Left hindlimb (tissue), 1 donor: ENCODE measurements at regions not wholly inside any gene's neighbourhood (a gene's known extent, or its start where the extent isn't known, plus 50 kb on each side); places are given as distances from the start of the nearest gene placed in this dataset.
"Not testable (repeated sequence)": the region's sequence is repeated elsewhere in the genome, so short reads cannot be mapped to it uniquely, and the experiment has no call there.

Experiments used
- DNase-seq: peaks from one replicate; pipeline ENCODE4 v3.0.0-alpha.2; 2018

DNA sequence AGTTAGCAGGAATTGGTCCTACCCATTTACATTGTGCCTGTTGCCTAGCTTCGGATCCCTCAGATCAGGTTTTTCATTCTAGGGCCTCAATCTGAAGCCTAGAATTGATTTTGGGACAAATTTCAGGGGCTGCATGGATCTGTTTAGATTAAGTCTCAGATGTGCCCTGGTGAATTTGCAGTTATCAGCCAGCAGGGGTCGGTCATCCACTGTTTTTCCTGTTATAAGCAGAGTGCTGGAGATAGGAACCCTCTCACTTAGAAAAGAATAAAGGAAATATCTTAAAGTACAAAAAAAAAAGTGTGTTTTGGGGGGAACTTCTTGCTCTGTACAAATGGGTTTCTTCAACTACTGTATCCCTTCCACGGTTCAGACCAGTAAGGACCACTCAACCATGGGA lies 212.5 kb downstream of the BCHE start:
- DNase-seq = no peak

DNA sequence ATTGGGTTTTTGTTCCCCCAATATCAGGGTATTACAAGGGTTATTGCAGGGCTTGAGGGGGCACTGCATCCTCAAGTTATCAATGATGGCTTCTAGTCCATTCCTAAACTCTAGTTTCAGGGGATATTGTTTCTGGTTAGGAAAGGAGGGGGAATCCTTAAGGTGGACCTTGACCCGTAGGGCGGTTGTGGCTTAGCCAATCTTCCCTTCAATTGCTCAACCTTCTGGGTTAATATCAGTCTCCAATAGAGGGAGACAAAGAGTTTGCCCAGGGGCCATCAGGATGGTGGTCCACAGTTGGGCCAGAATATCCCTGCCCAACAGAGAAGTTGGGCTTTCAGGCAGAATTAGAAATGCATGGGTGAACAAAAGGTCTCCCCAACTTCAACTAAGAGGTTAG lies 214.9 kb downstream of the BCHE start:
- DNase-seq = no peak

DNA sequence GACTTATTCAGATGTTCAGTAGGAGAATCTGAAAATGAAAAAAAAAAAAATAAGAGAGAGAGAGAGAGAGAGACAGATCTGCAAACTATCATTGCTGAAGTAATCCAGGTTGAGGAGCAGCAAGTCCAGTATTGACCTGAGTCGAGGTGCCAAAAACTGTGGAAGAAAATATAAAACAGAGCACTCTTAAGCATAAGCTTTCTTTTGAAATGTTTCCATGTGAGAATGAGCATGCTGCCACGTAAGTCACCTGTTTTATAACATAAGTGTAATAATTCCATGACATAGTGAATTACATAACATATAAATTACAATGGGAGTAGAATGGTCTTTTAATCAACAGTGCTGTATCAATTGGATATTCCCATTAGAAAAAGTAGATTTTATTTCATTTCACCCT lies 218.2 kb downstream of the BCHE start:
- DNase-seq = no peak

DNA sequence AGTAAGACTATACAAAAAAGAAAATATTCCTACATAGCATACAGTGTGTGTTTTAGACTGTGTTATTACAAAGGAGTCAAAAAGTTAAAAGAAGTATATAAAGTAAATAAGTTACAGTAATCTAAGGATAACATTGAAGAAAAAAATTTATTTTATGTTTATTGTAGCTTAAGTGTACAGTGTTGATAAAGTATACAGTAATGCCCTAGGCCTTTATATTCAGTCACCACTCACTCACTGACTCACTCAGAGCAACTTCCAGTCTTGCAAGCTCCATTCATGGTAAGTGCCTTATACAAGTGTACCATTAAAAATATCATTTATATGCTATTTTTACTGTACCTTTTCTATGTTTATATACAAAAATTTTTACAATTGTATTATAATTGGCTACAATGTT lies 220.1 kb downstream of the BCHE start:
- DNase-seq = no peak

DNA sequence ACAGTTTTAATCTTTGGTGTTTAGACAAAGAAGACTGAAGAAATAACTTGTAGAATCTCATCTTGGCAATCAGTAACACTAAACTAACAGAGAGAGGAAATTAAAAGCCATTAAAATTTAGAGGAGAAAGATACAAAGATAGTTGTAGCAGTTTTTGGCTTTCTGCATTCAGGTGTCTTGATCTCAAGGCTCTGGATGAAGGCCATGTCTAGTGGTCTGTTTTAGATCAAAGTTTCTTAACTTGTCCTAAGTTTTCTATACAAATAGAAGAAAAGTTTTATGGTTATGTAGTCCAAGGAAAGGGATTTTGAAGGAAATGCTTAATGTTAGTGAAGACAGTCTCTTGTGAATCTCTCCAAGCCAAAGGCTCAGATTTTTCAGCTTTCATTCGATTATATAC lies 222.9 kb downstream of the BCHE start:
- no peak for DNase-seq

DNA sequence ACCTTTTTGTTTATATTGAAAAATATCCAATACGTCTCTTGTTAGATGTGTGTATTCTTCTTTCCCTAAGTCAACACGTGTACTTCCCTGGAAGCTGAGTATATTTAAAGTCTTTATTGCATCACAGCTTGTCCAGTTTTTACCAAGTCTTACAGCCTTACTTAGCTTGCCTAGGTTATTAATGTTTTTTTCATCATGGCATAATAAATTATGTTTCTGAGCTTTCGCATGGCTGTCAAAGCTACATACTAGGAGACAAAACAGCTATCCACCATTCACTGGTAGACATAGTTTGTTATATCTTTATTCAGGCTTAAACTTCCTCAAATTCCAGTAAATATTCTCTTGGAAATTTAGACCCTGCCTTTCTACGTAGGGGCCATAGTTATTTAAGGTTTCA lies 224.2 kb downstream of the BCHE start:
- DNase-seq = no peak

DNA sequence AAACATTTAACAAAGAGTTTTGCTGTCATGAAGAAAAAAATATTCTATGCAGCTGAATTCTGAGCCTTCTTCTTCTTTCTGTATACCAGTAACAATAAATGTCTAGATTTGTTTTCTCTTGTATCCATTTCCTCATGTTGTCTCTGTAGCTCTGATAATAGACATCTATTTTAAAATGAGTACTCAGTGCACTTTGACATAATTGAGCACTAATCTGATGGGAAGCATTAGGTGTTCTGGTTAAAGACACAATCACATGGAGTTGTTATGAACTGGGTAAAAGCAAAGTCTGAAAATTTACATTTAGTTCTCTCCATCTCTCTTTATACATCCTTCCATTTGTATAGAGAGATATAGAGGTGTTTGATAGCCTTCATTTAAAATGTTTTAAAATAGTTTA lies 230.0 kb downstream of the BCHE start:
- no peak for DNase-seq

DNA sequence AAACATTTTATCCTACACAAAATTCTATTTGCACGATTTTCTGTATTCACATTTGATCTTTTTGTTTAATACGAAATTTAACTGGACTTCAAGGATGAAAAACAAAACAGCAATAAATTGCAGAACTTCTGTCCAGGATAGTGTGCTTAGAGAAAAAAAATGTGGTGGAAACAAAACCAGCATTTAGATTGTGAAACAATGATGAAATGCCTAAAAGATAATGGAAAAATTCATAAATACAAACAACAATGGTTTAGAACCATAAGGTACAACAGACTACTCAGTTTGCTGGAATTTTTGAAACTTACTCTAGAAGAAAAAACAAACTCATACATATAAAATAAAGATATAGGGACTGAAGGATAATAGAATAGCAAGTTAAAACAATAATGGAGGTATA lies 234.0 kb downstream of the BCHE start:
- no peak for DNase-seq

DNA sequence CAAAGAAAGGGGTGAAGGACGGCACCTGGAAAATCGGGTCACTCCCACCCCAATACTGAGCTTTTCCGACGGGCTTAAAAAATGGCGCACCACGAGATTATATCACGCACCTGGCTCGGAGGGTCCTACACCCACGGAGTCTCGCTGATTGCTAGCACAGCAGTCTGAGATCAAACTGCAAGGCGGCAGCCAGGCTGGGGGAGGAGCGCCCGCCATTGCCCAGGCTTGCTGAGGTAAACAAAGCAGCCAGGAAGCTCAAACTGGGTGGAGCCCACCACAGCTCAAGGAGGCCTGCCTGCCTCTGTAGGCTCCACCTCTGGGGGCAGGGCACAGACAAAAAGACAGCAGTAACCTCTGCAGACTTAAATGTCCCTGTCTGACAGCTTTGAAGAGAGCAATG lies 264.7 kb downstream of the BCHE start:
- not testable (repeated sequence) for DNase-seq

DNA sequence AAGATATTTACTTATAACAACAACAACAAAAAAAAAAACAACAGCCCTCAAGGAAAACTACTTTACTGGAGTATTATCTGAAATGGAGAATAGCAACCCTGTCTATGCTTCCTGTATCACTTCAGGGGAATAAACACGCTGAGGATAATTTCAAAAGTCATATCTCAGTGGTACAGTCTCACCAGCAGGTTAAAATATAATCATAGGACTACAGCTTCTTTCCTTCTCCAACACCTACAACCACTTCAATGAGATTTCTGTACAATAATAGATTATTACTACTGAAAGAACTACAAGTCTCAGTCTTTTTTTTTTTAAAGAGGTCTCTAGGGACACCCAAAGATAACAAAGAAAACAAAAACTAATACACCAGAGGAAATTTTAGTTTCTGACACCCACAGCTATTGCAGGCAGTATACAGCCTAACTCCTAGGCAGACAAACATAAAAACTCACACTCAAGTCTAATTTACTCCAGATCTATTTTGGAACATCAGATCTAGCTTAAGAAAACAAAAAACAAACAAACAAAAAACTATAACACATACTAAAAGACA lies 268.2 kb downstream of the BCHE start:
- DNase-seq = no peak

DNA sequence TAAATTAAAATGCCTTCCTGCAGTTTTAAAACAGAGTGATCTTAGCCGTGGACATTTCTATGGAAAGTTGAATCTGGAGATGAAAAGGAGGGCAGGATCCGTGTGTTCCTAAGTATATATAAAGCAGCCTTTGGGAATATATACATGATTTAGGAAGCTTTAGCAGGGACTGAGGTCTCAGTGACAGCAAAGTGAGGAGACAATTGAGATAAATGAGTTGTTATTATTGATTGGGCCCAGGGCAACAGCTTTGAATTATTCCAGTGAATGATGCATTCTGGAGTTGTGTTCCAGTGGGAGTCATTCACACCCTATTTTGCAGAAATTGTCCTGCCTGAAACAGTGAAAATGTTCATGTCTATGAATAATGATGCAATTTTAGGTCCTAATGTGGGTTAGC lies 281.4 kb downstream of the BCHE start:
- DNase-seq = no peak

DNA sequence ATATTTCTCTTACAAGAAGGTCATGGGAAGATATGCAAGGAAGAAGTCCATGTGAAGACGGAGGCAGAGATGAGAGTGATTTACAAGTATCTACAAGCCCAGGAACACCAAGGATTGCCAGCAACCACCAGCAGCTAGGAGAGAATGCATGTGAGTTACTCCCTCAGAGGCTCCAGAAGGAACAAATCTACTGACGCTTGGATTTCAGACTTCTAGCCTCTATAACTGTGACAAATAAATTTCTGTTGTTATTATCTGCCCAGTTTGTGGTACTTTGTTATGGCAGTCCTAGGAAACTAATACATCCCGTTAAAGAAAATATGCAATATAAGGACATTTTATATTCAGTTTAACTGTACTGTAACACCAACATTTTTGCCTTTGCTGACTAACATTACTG lies 283.9 kb downstream of the BCHE start:
- DNase-seq = no peak

DNA sequence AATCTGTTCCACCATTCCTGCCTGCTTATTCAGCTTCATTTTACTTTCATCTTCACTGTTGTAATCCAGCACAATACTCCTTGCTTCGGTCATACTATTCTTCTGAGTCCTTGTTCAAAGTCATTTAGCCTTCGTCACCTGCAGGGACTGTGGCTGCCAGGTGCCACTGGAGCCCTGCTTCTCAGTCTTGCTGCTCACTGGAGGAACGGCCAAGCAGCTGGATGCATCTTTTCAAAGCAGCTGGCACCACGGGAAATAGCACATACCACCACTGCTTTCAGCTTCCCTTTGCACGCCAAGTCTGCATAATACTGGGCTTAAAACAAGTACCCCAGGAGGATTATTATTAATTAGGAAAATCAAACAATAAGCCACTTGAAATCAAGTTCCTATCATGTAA lies 287.6 kb downstream of the BCHE start:
- peak; percentile 25 for DNase-seq

DNA sequence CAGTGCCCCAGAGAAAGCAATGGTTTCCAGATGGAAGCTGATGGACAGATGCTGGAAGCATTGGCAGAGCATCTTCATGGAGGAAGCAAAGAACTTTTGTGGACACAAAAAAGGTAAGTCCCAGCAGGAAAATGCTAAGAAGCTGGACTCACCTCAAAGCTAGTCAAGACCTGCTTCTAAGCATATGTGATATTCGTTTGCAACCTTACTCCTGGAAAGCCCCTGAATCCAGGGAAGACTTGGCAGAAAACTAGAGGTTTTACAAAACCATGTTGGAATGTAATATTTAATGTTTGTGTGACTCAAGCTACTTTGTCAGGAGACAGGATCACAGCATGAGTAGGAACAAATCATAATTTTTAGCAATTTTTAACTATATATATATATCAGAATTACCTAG lies 288.2 kb downstream of the BCHE start:
- DNase-seq = no peak

DNA sequence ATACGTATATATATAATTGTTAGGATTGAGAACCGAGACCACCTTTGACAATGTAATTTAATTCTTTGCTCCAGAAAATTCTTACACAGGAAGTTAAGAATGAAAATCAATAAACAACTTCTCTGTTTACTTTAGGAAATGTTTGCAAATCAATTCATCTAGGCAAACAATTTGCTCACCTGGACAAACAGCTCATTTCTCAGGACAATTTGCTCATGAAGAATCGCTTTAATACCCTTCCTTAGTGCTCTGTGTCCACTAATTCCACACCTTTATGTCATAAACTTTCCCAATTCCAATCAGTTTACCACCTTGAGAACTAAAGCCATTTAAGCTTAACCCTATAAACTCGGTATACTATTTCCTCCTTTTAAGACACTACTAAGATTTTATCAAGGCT lies 292.2 kb downstream of the BCHE start:
- no peak for DNase-seq

DNA sequence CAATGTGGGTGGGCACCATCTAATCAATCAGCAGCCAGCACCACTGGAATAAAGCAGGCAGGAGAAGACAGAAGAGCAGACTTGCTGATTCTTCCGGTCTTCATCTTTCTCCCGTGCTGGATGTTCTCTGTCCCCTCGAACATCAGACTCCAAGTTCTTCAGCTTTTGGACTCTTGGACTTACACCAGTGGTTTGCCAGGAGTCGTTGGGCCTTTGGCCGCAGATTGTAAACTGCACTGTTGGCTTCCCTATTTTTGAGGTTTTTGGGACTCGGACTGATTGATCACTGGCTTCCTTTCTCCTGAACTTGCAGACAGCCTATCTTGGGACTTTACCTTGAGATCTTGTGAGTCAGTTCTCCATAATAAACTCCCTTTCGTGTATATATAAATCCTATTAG lies 292.8 kb downstream of the BCHE start:
- no peak for DNase-seq

DNA sequence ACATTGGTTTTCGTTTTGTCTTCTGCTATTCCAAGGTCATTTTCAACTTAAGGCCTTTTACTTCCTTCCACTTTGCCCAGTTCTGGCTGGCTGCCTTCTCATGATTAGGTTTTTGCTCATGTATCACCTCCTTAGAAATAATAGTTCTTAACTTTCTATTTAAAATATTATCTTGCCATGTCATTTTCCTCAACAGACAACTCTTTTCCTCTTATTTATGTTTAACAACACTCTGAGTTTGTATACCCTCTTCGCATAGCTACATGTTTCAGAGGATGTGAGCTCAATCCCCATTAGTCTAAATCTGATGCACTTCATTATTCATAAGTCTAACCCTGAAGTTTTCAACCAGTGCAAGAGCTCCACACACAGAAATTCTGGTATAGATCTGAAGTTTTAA lies 299.1 kb downstream of the BCHE start:
- DNase-seq = no peak

DNA sequence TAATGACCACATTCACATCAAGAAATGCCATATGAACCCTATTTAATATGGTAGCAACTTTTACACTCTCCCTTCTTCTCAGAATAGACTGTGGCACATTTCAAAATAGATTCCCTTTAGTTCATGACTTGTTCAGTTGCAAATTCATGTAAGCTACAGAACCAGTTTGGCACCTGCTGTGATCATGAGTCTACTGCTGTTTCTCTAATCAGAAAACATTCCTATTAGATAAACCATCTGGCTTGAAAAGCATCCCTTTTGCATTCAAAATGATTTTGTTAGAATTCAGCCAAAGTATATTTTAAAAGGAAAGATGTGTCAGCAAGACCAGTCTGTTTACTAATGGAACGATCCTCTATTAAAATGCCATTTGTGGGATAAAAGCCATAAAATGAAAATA lies 304.4 kb downstream of the BCHE start:
- DNase-seq = no peak

DNA sequence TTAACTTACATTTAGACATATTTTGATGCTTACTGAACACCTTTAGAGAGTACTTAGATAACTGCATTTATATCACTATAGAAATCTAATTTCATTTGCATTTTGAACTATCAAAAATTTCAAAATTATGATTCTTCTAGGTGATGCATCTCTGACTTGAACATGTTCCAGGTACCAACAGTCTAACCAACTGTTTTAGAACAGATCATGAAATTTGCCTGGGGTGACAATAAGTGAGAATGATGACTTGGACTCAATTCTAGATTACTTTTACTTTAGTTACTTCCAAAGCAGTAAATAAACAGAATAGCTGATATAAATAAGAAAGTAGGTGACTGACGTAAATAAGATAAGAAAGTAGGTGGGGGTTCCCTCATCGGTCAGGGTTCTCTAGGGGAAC lies 307.8 kb downstream of the BCHE start:
- no peak for DNase-seq

DNA sequence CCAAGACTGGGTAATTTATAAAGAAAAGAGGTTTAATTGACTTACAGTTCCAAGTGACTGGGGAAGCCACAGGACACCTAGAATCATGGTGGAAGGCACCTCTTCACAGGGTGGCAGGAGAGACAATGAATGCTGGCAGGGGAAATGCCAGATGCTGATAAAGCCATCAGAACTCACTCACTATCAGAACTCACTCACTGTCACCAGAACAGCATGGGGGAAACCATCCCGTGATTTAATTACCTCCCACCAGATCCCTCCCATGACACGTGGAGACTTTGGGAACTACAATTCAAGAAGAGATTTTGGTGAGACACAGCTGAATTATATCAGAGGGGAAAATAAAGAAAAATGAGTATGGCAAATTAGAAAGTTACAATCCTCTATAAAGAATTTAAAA lies 310.9 kb downstream of the BCHE start:
- DNase-seq = no peak

DNA sequence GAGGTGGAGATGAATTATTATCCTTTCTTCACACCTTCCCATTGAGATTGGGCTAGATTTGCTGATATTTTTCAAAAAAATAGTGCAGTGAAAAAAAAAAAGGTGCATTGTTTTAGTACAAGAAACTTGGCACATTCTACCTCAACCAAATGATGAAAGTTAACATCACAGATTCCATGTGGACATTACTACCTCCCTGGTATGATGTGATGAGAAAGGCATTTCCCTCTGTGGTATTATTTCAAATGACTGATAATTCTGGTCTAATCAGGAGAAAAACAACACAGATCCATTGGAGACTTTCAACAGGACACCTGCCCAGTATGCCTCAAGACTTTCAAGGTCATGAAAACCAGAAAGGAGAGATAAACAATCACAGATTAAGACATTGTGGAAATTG lies 313.4 kb downstream of the BCHE start:
- no peak for DNase-seq

DNA sequence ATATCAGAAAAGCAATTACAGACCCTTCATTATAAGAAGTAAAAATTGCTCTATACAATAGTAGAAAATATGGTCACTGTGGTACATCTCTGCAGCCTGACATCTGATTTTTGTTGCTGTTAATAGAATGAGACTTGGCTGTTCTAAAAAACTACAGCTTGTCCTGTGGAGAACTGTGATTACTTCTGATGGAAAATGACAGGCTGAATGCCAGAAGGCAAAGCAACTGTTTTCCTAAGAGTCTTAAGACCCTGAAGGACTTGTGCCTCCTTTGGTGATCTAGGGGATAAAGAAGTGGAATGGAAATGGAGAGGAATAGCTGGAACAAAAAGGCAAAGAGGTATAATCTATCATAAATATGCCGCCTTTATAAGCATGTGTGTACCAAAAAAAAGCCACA lies 314.8 kb downstream of the BCHE start:
- DNase-seq = no peak

DNA sequence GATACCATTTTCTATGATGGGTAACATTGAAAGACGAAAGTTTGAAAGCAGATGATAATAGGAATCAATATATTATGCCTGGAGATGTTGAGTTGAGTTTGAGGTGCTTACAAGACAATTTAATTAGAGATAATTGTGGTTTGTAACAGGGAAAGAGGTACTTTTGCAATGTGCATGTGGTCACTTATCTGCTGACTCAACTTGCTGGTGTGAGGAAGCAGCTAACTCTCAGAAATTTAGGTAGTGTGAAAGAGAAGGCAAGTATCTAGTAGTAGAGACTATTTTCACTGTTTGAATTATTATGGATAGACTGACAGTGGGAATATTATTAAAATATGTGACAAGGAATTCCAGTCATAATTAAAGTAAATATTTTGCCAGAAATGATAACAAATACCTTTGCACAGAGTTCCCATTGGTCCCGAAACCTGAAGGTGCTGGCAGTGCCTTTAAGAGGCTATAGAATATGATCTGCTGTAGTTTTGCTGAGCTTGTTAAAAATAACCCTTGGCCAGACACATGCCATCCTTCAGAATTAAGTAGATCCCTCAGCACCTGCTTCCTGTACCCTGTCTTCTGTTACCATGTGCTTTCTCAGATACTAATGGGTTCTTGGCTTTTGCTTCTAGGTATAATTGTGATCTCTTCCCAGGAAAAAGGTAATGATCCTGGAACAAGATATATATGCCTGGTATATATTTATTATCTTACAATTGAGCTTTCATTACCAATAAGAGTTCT lies 315.9 kb downstream of the BCHE start:
- DNase-seq = no peak

DNA sequence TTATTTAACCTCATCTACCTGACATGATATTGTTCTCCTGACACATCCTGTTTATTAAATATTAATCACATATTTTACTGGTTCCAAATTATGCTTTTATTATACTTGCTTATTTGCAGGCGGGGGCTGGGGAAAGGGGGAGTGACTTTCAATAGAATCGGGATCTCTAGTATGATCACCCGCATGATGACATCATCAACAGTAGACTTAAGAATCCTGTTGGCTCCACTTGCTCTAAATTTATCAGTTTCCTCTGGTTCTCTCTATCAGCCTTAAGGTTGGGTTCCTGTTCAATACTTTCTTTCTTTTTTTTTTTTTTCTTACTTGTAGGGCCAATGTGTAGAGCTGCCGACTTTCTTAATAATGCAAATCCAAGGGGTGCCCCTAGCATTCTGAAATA lies 317.5 kb downstream of the BCHE start:
- no peak for DNase-seq

DNA sequence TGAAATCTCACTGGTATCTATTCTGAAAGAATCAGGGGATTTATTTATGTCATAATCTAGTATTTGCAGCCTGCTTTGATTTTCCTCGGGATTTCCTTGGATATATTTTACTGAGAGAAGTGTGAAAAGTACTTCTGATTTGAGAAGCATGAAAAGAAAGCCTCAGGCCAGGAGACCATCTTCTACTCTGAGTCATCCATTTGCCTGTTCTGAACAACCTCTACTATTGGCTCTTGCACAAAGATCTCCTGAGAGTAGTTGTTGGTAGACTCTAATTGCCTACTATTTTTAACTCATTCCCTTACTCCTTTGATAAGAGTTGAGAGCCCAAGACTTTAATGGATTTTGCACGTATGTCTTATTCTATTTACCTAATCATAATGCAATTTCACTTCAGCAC lies 318.9 kb downstream of the BCHE start:
- no peak for DNase-seq
